Osteoblast (primary cell): ENCODE measurements at regions not wholly inside any gene's neighbourhood (a gene's known extent, or its start where the extent isn't known, plus 50 kb on each side); places are given as distances from the start of the nearest gene placed in this dataset.

Source experiments
- DNase-seq: peaks from one replicate; pipeline ENCODE4 v3.0.0; 2011; ENCODE audit warnings: low spot score, mixed read lengths; ENCODE audit not compliant: insufficient read length; ENCODE audit errors: missing footprints
- H2AFZ ChIP-seq: 2 replicates; pipeline ENCODE4 v1.6.0; 2011; ENCODE audit warnings: mild to moderate bottlenecking, low read length
- H3K27ac ChIP-seq: 2 replicates; pipeline ENCODE4 v1.5.1; 2011; ENCODE audit warnings: mild to moderate bottlenecking, low read depth, low read length, moderate library complexity
- H3K27me3 ChIP-seq: 2 replicates; pipeline ENCODE4 v1.6.0; 2012; ENCODE audit warnings: mild to moderate bottlenecking, control low read depth, inconsistent platforms, low read length, moderate library complexity; ENCODE audit not compliant: insufficient read depth
- H3K36me3 ChIP-seq: 2 replicates; pipeline ENCODE4 v1.5.1; 2011; ENCODE audit warnings: mild to moderate bottlenecking, low read length, control low read depth, moderate library complexity; ENCODE audit not compliant: insufficient read depth
- H3K4me1 ChIP-seq: 2 replicates; pipeline ENCODE4 v1.5.1; 2011; ENCODE audit warnings: mild to moderate bottlenecking, low read length, control low read depth, moderate library complexity; ENCODE audit not compliant: insufficient read depth
- H3K4me2 ChIP-seq: 2 replicates; pipeline ENCODE4 v1.6.0; 2011; ENCODE audit warnings: mild to moderate bottlenecking, low read length; ENCODE audit not compliant: insufficient read depth
- H3K4me3 ChIP-seq: fragments of 200-600 bp; sonication (generic); 3 replicates; pipeline ENCODE4 v1.5.1; 2012; ENCODE audit warnings: mild to moderate bottlenecking, low read length, inconsistent platforms; ENCODE audit not compliant: insufficient read depth
- H3K79me2 ChIP-seq: 2 replicates; pipeline ENCODE4 v1.6.0; 2012; ENCODE audit warnings: mild to moderate bottlenecking, low read length, control low read depth, inconsistent platforms; ENCODE audit not compliant: insufficient read depth
- H3K9me3 ChIP-seq: 2 replicates; pipeline ENCODE4 v1.5.1; 2011; ENCODE audit warnings: low read depth, low read length, control low read depth
- H4K20me1 ChIP-seq: 2 replicates; pipeline ENCODE4 v1.6.0; 2012; ENCODE audit warnings: mild to moderate bottlenecking, low read length, control low read depth; ENCODE audit not compliant: insufficient read depth
- CTCF ChIP-seq: IDR thresholded peaks from 2 replicates; pipeline ENCODE4 v1.5.1; 2011; ENCODE audit warnings: mild to moderate bottlenecking, low read depth, low read length, moderate library complexity; ENCODE audit errors: extremely low read depth

GRCh38 chr5:104095527-104095926, 532.9 kb upstream of the NUDT12 start:
- H4K20me1 ChIP-seq: no peaks in the 10 kb centered on the region
- H3K27me3 ChIP-seq: no peaks in the 10 kb centered on the region
- H3K4me1 ChIP-seq: no peaks in the 10 kb centered on the region
- TF ChIP-seq CTCF: no peak
- H3K9me3 ChIP-seq: no peaks in the 10 kb centered on the region
- no peak overlapping the region for H3K27ac ChIP-seq
- no peak overlapping the region for H3K4me2 ChIP-seq
- no peaks in the 10 kb centered on the region for H3K79me2 ChIP-seq
- DNase-seq: no peak
- no peak overlapping the region for H2AFZ ChIP-seq
- H3K4me3 ChIP-seq: no peak overlapping the region
- H3K36me3 ChIP-seq: no peaks in the 10 kb centered on the region

GRCh38 chr5:104088876-104089778, 526.5 kb upstream of the NUDT12 start:
- Histone ChIP-seq H3K4me3 (no peak overlapping the region), H4K20me1 (no peaks in the 10 kb centered on the region), H3K79me2 (no peaks in the 10 kb centered on the region), H3K4me2 (peak overlapping the region; percentile 39), H3K4me1 (no peaks in the 10 kb centered on the region), H3K36me3 (no peaks in the 10 kb centered on the region), H3K27ac (no peak overlapping the region), H2AFZ (peak overlapping the region; percentile 4), H3K9me3 (no peaks in the 10 kb centered on the region), H3K27me3 (no peaks in the 10 kb centered on the region)
- no peak for TF ChIP-seq CTCF
- peak; percentile 27 for DNase-seq

GRCh38 chr5:104084896-104085295, 522.3 kb upstream of the NUDT12 start:
- H3K9me3 ChIP-seq: no peaks in the 10 kb centered on the region
- H3K4me1 ChIP-seq: no peaks in the 10 kb centered on the region
- no peak for DNase-seq
- no peak overlapping the region for H3K27ac ChIP-seq
- H4K20me1 ChIP-seq: no peaks in the 10 kb centered on the region
- H3K4me3 ChIP-seq: no peak overlapping the region
- no peak overlapping the region for H3K4me2 ChIP-seq
- TF ChIP-seq CTCF: no peak
- no peak overlapping the region for H2AFZ ChIP-seq
- no peaks in the 10 kb centered on the region for H3K36me3 ChIP-seq
- no peaks in the 10 kb centered on the region for H3K79me2 ChIP-seq
- H3K27me3 ChIP-seq: no peaks in the 10 kb centered on the region

DNA sequence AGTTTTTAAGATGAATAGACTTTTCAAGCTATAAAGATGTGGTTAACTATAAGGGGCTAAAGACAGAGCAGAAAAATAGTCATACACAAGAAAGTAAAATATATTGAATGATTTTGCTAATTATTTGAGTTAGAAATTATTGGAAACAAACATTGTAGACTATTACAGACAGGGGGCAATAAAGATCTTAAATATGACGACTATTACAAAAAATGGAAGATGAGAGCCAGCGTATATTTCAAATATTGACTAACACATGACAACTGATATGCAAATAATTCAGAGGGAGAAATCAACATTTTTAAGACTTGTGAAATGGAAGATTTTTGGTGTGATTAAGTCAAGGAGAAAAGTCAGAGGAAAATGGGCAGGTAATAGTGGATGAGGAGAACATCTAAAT, 520.2 kb upstream of the NUDT12 start:
- no peaks in the 10 kb centered on the region for H3K27me3 ChIP-seq
- TF ChIP-seq CTCF: no peak

More for the DNA sequence above, 520.2 kb upstream of the NUDT12 start:
- no peaks in the 10 kb centered on the region for H3K79me2 ChIP-seq
- H3K36me3 ChIP-seq: no peaks in the 10 kb centered on the region
- H3K4me3 ChIP-seq: no peak overlapping the region
- H3K4me2 ChIP-seq: no peak overlapping the region
- H3K27ac ChIP-seq: no peak overlapping the region
- no peak for DNase-seq
- H3K4me1 ChIP-seq: no peaks in the 10 kb centered on the region
- no peaks in the 10 kb centered on the region for H4K20me1 ChIP-seq
- no peak overlapping the region for H2AFZ ChIP-seq
- no peaks in the 10 kb centered on the region for H3K9me3 ChIP-seq
